Inferior parietal cortex (tissue), 1 donor: ENCODE measurements at regions not wholly inside any gene's neighbourhood (a gene's known extent, or its start where the extent isn't known, plus 50 kb on each side); places are given as distances from the start of the nearest gene placed in this dataset.

Source experiments
- DNase-seq: peaks from one replicate; pipeline ENCODE4 v3.0.0-alpha.2; 2016; ENCODE audit errors: extremely low spot score

- DNase-seq = no peak
Observed at GRCh38 chr6:23140871-23141270, 571.5 kb downstream of the HDGFL1 start.

GRCh38 chr6:23145781-23146180 is 576.4 kb downstream of the HDGFL1 start:
- DNase-seq = no peak

GRCh38 chr6:23154159-23154558 is 584.8 kb downstream of the HDGFL1 start:
- no peak for DNase-seq

- DNase-seq = no peak
Observed at GRCh38 chr6:23170049-23170448, 600.7 kb downstream of the HDGFL1 start.

GRCh38 chr6:23173234-23173633 is 603.9 kb downstream of the HDGFL1 start:
- no peak for DNase-seq

GRCh38 chr6:23174781-23175361 is 605.5 kb downstream of the HDGFL1 start:
- no peak for DNase-seq

GRCh38 chr6:23175391-23175790 is 606.0 kb downstream of the HDGFL1 start:
- DNase-seq = no peak

GRCh38 chr6:23176471-23176870 is 607.1 kb downstream of the HDGFL1 start:
- DNase-seq = no peak

GRCh38 chr6:23176883-23177282 is 607.5 kb downstream of the HDGFL1 start:
- no peak for DNase-seq

- DNase-seq = no peak
Observed at GRCh38 chr6:23177806-23178205, 608.4 kb downstream of the HDGFL1 start.

- no peak for DNase-seq
Observed at GRCh38 chr6:23179994-23180393, 610.6 kb downstream of the HDGFL1 start.

GRCh38 chr6:23180504-23181293 is 611.3 kb downstream of the HDGFL1 start:
- DNase-seq = peak; percentile 74

GRCh38 chr6:23181356-23182110 is 612.2 kb downstream of the HDGFL1 start:
- no peak for DNase-seq

GRCh38 chr6:23183846-23184245 is 614.5 kb downstream of the HDGFL1 start:
- no peak for DNase-seq

- DNase-seq = no peak
Observed at GRCh38 chr6:23184351-23184750, 615.0 kb downstream of the HDGFL1 start.

- DNase-seq = no peak
Observed at GRCh38 chr6:23195487-23195886, 626.1 kb downstream of the HDGFL1 start.

- no peak for DNase-seq
Observed at GRCh38 chr6:23199541-23199940, 630.2 kb downstream of the HDGFL1 start.

GRCh38 chr6:23200946-23201345 is 631.6 kb downstream of the HDGFL1 start:
- no peak for DNase-seq

- no peak for DNase-seq
Observed at GRCh38 chr6:23202207-23202606, 632.8 kb downstream of the HDGFL1 start.

GRCh38 chr6:23212398-23212797 is 643.0 kb downstream of the HDGFL1 start:
- DNase-seq = no peak

- DNase-seq = no peak
Observed at GRCh38 chr6:23213193-23213592, 643.8 kb downstream of the HDGFL1 start.

- no peak for DNase-seq
Observed at GRCh38 chr6:23213651-23214050, 644.3 kb downstream of the HDGFL1 start.

GRCh38 chr6:23218751-23219150 is 649.4 kb downstream of the HDGFL1 start:
- peak; percentile 26 for DNase-seq
